ENCODE measurements at regions not wholly inside any gene's neighbourhood (a gene's known extent, or its start where the extent isn't known, plus 50 kb on each side); places are given as distances from the start of the nearest gene placed in this dataset.

DNA sequence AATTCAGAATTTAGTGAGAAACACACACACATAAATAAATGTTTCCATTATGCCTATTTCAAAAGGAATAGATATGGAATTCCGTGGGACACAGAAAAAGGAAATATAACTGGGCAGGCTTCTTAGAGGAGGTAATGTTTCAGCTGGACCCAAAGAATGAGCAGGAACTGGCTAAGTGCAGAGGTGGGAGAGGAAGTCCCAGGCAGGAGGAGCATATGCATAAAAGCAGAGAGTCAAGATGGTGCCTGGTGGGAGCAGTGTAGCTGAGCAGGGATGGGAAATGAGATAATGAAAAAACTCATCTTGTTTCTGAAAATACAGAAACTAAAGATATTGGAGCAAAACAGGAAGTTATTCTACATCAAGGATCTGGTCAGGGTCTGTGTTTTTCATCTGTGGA, 115.2 kb upstream of the MAGI3 start (continued):
- TF ChIP-seq, protein P1, sequence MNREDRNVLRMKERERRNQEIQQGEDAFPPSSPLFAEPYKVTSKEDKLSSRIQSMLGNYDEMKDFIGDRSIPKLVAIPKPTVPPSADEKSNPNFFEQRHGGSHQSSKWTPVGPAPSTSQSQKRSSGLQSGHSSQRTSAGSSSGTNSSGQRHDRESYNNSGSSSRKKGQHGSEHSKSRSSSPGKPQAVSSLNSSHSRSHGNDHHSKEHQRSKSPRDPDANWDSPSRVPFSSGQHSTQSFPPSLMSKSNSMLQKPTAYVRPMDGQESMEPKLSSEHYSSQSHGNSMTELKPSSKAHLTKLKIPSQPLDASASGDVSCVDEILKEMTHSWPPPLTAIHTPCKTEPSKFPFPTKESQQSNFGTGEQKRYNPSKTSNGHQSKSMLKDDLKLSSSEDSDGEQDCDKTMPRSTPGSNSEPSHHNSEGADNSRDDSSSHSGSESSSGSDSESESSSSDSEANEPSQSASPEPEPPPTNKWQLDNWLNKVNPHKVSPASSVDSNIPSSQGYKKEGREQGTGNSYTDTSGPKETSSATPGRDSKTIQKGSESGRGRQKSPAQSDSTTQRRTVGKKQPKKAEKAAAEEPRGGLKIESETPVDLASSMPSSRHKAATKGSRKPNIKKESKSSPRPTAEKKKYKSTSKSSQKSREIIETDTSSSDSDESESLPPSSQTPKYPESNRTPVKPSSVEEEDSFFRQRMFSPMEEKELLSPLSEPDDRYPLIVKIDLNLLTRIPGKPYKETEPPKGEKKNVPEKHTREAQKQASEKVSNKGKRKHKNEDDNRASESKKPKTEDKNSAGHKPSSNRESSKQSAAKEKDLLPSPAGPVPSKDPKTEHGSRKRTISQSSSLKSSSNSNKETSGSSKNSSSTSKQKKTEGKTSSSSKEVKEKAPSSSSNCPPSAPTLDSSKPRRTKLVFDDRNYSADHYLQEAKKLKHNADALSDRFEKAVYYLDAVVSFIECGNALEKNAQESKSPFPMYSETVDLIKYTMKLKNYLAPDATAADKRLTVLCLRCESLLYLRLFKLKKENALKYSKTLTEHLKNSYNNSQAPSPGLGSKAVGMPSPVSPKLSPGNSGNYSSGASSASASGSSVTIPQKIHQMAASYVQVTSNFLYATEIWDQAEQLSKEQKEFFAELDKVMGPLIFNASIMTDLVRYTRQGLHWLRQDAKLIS (CRISPR knock-in tag; IDR thresholded peaks at IDR 0.05; ENCODE audit: borderline replicate concordance): no peak
- TF ChIP-seq, protein P2, sequence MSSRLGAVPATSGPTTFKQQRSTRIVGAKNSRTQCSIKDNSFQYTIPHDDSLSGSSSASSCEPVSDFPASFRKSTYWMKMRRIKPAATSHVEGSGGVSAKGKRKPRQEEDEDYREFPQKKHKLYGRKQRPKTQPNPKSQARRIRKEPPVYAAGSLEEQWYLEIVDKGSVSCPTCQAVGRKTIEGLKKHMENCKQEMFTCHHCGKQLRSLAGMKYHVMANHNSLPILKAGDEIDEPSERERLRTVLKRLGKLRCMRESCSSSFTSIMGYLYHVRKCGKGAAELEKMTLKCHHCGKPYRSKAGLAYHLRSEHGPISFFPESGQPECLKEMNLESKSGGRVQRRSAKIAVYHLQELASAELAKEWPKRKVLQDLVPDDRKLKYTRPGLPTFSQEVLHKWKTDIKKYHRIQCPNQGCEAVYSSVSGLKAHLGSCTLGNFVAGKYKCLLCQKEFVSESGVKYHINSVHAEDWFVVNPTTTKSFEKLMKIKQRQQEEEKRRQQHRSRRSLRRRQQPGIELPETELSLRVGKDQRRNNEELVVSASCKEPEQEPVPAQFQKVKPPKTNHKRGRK (CRISPR knock-in tag; IDR thresholded peaks at IDR 0.05; ENCODE audit: borderline replicate concordance): no peak
- TF ChIP-seq GABPB1 (CRISPR knock-in tag; IDR thresholded peaks at IDR 0.05) (no peak), NR2C2 (CRISPR knock-in tag; IDR thresholded peaks at IDR 0.05) (no peak), SP1 (CRISPR knock-in tag; conservative IDR thresholded peaks at IDR 0.05) (no peak), PRRX2 (CRISPR knock-in tag; IDR thresholded peaks at IDR 0.05) (no peak), SMAD3 (CRISPR knock-in tag; IDR thresholded peaks at IDR 0.05; ENCODE audit: borderline replicate concordance) (no peak), RELA (CRISPR knock-in tag; IDR thresholded peaks at IDR 0.05; ENCODE audit: borderline replicate concordance) (no peak), ZNF416 (CRISPR knock-in tag; IDR thresholded peaks at IDR 0.05) (no peak), ZNF317 (CRISPR knock-in tag; IDR thresholded peaks at IDR 0.05; ENCODE audit: borderline replicate concordance, low read depth) (no peak), IRF2 (CRISPR knock-in tag; IDR thresholded peaks at IDR 0.05; ENCODE audit: borderline replicate concordance, low read depth) (no peak)
- TF ChIP-seq, protein P3, sequence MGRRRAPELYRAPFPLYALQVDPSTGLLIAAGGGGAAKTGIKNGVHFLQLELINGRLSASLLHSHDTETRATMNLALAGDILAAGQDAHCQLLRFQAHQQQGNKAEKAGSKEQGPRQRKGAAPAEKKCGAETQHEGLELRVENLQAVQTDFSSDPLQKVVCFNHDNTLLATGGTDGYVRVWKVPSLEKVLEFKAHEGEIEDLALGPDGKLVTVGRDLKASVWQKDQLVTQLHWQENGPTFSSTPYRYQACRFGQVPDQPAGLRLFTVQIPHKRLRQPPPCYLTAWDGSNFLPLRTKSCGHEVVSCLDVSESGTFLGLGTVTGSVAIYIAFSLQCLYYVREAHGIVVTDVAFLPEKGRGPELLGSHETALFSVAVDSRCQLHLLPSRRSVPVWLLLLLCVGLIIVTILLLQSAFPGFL (CRISPR knock-in tag; IDR thresholded peaks at IDR 0.05; ENCODE audit: borderline replicate concordance): no peak
- TF ChIP-seq, protein P4, sequence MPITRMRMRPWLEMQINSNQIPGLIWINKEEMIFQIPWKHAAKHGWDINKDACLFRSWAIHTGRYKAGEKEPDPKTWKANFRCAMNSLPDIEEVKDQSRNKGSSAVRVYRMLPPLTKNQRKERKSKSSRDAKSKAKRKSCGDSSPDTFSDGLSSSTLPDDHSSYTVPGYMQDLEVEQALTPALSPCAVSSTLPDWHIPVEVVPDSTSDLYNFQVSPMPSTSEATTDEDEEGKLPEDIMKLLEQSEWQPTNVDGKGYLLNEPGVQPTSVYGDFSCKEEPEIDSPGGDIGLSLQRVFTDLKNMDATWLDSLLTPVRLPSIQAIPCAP (CRISPR knock-in tag; IDR thresholded peaks at IDR 0.05): no peak
- TF ChIP-seq, protein P5, sequence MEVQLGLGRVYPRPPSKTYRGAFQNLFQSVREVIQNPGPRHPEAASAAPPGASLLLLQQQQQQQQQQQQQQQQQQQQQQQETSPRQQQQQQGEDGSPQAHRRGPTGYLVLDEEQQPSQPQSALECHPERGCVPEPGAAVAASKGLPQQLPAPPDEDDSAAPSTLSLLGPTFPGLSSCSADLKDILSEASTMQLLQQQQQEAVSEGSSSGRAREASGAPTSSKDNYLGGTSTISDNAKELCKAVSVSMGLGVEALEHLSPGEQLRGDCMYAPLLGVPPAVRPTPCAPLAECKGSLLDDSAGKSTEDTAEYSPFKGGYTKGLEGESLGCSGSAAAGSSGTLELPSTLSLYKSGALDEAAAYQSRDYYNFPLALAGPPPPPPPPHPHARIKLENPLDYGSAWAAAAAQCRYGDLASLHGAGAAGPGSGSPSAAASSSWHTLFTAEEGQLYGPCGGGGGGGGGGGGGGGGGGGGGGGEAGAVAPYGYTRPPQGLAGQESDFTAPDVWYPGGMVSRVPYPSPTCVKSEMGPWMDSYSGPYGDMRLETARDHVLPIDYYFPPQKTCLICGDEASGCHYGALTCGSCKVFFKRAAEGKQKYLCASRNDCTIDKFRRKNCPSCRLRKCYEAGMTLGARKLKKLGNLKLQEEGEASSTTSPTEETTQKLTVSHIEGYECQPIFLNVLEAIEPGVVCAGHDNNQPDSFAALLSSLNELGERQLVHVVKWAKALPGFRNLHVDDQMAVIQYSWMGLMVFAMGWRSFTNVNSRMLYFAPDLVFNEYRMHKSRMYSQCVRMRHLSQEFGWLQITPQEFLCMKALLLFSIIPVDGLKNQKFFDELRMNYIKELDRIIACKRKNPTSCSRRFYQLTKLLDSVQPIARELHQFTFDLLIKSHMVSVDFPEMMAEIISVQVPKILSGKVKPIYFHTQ (CRISPR knock-in tag; IDR thresholded peaks at IDR 0.05): no peak
- TF ChIP-seq, protein P6, sequence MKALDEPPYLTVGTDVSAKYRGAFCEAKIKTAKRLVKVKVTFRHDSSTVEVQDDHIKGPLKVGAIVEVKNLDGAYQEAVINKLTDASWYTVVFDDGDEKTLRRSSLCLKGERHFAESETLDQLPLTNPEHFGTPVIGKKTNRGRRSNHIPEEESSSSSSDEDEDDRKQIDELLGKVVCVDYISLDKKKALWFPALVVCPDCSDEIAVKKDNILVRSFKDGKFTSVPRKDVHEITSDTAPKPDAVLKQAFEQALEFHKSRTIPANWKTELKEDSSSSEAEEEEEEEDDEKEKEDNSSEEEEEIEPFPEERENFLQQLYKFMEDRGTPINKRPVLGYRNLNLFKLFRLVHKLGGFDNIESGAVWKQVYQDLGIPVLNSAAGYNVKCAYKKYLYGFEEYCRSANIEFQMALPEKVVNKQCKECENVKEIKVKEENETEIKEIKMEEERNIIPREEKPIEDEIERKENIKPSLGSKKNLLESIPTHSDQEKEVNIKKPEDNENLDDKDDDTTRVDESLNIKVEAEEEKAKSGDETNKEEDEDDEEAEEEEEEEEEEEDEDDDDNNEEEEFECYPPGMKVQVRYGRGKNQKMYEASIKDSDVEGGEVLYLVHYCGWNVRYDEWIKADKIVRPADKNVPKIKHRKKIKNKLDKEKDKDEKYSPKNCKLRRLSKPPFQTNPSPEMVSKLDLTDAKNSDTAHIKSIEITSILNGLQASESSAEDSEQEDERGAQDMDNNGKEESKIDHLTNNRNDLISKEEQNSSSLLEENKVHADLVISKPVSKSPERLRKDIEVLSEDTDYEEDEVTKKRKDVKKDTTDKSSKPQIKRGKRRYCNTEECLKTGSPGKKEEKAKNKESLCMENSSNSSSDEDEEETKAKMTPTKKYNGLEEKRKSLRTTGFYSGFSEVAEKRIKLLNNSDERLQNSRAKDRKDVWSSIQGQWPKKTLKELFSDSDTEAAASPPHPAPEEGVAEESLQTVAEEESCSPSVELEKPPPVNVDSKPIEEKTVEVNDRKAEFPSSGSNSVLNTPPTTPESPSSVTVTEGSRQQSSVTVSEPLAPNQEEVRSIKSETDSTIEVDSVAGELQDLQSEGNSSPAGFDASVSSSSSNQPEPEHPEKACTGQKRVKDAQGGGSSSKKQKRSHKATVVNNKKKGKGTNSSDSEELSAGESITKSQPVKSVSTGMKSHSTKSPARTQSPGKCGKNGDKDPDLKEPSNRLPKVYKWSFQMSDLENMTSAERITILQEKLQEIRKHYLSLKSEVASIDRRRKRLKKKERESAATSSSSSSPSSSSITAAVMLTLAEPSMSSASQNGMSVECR (CRISPR knock-in tag; IDR thresholded peaks at IDR 0.05; ENCODE audit: borderline replicate concordance): no peak

All from WTC11 (cell line).